Right lung (tissue), 2 donors: ENCODE measurements at regions not wholly inside any gene's neighbourhood (a gene's known extent, or its start where the extent isn't known, plus 50 kb on each side); places are given as distances from the start of the nearest gene placed in this dataset.

ENCODE experiments used
- DNase-seq, 2 donors: peaks; one replicate each; pipeline ENCODE4 v3.0.0-alpha.2; 2013

- no peak for DNase-seq
These were observed 64.3 kb downstream of the DMRTA2 start for GRCh38 chr1:50358962-50359361.

GRCh38 chr1:50357186-50357585 is 66.1 kb downstream of the DMRTA2 start:
- no peak for DNase-seq

- no peak for DNase-seq
These were observed 68.4 kb downstream of the DMRTA2 start for GRCh38 chr1:50354813-50355212.

GRCh38 chr1:50352428-50352827 is 70.8 kb downstream of the DMRTA2 start:
- DNase-seq, result no peak

GRCh38 chr1:50350868-50351267 is 72.4 kb downstream of the DMRTA2 start:
- DNase-seq, result no peak

GRCh38 chr1:50350421-50350820 is 72.8 kb downstream of the DMRTA2 start:
- DNase-seq, result no peak

- no peak for DNase-seq
These were observed 74.0 kb downstream of the DMRTA2 start for GRCh38 chr1:50349242-50349565.

GRCh38 chr1:50348449-50349241 is 74.6 kb downstream of the DMRTA2 start:
- DNase-seq, result peak; percentile 47 to 57

- DNase-seq, result no peak
These were observed 75.3 kb downstream of the DMRTA2 start for GRCh38 chr1:50347933-50348332.

GRCh38 chr1:50346621-50347020 is 76.6 kb downstream of the DMRTA2 start:
- no peak for DNase-seq

- DNase-seq, result no peak
These were observed 79.9 kb downstream of the DMRTA2 start for GRCh38 chr1:50343323-50343722.

- DNase-seq, result no peak
These were observed 80.7 kb downstream of the DMRTA2 start for GRCh38 chr1:50342525-50342924.

GRCh38 chr1:50335036-50335435 is 88.2 kb downstream of the DMRTA2 start:
- no peak for DNase-seq

GRCh38 chr1:50333595-50333974 is 89.7 kb downstream of the DMRTA2 start:
- peak; percentile 23 for DNase-seq

- DNase-seq, result peak; percentile 36 to 49
These were observed 90.2 kb downstream of the DMRTA2 start for GRCh38 chr1:50332941-50333594.

- no peak for DNase-seq
These were observed 93.8 kb downstream of the DMRTA2 start for GRCh38 chr1:50329332-50329932.

- no peak for DNase-seq
These were observed 94.7 kb downstream of the DMRTA2 start for GRCh38 chr1:50328552-50328951.

- DNase-seq, result no peak
These were observed 97.2 kb downstream of the DMRTA2 start for GRCh38 chr1:50326026-50326425.

GRCh38 chr1:50322579-50322978 is 100.7 kb downstream of the DMRTA2 start:
- no peak for DNase-seq

- DNase-seq, result no peak
These were observed 104.8 kb downstream of the DMRTA2 start for GRCh38 chr1:50318428-50318827.

- peak; percentile 44 to 64 for DNase-seq
These were observed 114.4 kb downstream of the DMRTA2 start for GRCh38 chr1:50308878-50309277.

GRCh38 chr1:50305808-50306207 is 117.4 kb downstream of the DMRTA2 start:
- DNase-seq, result no peak

GRCh38 chr1:50300297-50300696 is 122.9 kb downstream of the DMRTA2 start:
- DNase-seq, result no peak
